HL-60 (cell line): ENCODE measurements at regions not wholly inside any gene's neighbourhood (a gene's known extent, or its start where the extent isn't known, plus 50 kb on each side); places are given as distances from the start of the nearest gene placed in this dataset.

Experiments used
- DNase-seq, 2 experiments: peaks; one replicate each; pipeline ENCODE4 v3.0.0-alpha.2; 2010 to 2020; ENCODE audit warnings: low read depth in 1 of 2, low spot score in 1 of 2
- H3K27ac ChIP-seq: fragments of 250-450 bp; sonication (Bioruptor Pico); replicated peaks from 2 replicates; pipeline ENCODE4 v1.5.1; 2020; ENCODE audit warnings: mild to moderate bottlenecking, moderate library complexity
- H3K27me3 ChIP-seq: fragments of 250-450 bp; sonication (Bioruptor Pico); 2 replicates; pipeline ENCODE4 v1.5.1; 2021; ENCODE audit warnings: mild to moderate bottlenecking, moderate library complexity; ENCODE audit not compliant: insufficient read depth, poor library complexity, severe bottlenecking
- H3K4me3 ChIP-seq: replicated peaks from 2 replicates; pipeline ENCODE4 v1.5.1; 2011; ENCODE audit warnings: mild to moderate bottlenecking, control low read depth, low read length; ENCODE audit not compliant: insufficient read depth
- GABPA ChIP-seq: IDR thresholded peaks from 2 replicates; pipeline ENCODE4 v1.6.1; 2012; ENCODE audit warnings: low read depth
- POLR2AphosphoS5 ChIP-seq: IDR thresholded peaks from 2 replicates; pipeline ENCODE4 v1.6.1; 2012; ENCODE audit warnings: low read depth
- REST ChIP-seq: IDR thresholded peaks from 2 replicates; pipeline ENCODE4 v1.6.1; 2012; ENCODE audit warnings: low read depth; ENCODE audit not compliant: insufficient replicate concordance
- SPI1 ChIP-seq: IDR thresholded peaks from 2 replicates; pipeline ENCODE4 v1.6.1; 2012; ENCODE audit warnings: low read depth, mild to moderate bottlenecking, borderline replicate concordance
- TF ChIP-seq, protein P1 (sequence below): IDR thresholded peaks from one replicate; pipeline ENCODE4 v1.5.1; 2011; ENCODE audit warnings: low read length, control low read depth, inconsistent platforms; ENCODE audit not compliant: insufficient read depth

DNA sequence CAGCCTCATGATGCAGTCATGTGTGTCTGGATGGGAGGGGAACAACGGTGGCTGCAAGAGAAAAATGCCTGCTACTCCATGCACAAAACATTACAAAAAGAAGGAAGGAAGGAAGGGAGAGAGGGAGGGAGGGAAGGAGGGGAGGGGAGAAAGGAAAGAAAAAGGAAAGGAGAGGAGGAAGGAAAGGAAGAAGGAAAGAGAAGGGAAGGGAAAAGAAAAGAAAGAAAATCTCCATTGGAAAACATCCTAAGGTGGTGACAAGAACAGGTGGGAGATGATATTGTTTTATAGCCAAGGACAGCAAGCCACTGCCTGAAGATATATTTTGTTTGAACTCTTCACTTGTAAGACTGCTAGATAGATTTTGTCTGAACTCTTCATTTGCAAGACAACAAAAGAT is 171.8 kb upstream of the EGLN3 start:
- H3K27me3 ChIP-seq, result peaks cover 2% of the 10 kb centered on the region
- DNase-seq, result no peak
- no peak for TF ChIP-seq POLR2AphosphoS5
- no peak for TF ChIP-seq GABPA
- TF ChIP-seq, protein P1, sequence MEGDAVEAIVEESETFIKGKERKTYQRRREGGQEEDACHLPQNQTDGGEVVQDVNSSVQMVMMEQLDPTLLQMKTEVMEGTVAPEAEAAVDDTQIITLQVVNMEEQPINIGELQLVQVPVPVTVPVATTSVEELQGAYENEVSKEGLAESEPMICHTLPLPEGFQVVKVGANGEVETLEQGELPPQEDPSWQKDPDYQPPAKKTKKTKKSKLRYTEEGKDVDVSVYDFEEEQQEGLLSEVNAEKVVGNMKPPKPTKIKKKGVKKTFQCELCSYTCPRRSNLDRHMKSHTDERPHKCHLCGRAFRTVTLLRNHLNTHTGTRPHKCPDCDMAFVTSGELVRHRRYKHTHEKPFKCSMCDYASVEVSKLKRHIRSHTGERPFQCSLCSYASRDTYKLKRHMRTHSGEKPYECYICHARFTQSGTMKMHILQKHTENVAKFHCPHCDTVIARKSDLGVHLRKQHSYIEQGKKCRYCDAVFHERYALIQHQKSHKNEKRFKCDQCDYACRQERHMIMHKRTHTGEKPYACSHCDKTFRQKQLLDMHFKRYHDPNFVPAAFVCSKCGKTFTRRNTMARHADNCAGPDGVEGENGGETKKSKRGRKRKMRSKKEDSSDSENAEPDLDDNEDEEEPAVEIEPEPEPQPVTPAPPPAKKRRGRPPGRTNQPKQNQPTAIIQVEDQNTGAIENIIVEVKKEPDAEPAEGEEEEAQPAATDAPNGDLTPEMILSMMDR, result no peak
- TF ChIP-seq REST, result no peak
- no peak for TF ChIP-seq SPI1
- no peak overlapping the region for H3K27ac ChIP-seq
- H3K4me3 ChIP-seq, result no peak overlapping the region

DNA sequence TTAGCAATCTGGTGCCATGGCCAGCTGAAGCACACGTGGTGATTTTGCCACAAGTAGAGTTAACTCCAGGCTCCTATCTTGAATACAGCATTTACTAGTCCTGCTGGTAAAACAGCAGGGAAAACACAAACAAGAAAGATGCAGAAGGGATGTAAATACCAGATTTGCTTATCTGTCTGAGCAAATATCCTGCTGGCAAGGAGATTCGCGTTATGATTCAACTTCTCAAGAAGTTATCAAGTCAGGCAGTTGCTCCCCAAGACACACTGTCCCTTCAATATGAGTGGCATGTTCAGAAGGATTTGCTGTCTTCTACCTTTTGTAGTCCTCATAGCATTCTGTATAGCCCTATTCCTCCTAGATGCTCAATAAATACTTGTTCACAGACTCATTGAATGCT is 171.2 kb upstream of the EGLN3 start:
- no peak for DNase-seq
- TF ChIP-seq SPI1, result no peak
- TF ChIP-seq POLR2AphosphoS5, result no peak
- TF ChIP-seq REST, result no peak
- TF ChIP-seq, protein P1, result no peak
- TF ChIP-seq GABPA, result no peak
- H3K4me3 ChIP-seq, result no peak overlapping the region
- no peak overlapping the region for H3K27ac ChIP-seq
- peaks cover 2% of the 10 kb centered on the region for H3K27me3 ChIP-seq

DNA sequence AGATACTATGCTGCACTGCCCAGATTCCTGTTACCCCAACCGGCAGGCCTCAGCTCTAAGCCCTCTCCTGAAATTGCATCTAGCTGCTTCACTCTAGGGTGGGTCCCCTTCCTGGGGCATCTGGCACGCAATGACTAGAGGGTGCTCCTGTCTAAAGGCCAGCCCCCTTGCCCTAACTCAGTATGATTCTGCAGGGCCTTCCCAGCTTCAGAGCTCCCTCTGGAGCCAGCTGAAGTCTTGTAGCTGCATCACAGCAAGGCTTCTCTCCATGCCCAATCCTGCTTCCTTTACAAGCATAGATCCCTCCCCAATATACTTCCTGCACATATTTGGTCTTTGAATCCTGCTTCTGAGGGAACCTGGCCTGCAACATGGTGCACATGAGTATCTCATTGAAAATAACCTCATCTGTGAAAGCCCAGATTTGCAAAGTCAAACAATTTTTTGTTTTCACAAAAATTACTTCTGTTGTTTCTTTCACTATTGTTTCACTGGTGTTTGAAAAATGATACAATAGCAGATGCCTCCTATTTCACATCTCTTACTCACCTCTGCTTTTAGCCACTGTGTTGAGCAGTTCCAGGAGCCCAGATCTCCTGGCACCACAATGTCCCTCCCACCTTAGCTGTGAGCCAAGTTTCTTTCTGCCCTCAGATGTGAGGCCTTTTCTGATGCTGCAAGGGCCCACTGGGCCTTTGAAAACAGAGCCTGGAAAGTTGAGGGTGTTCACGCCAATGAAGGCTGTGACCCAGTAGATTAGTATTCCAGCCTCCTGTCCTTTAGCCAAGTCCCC is 169.5 kb upstream of the EGLN3 start:
- Histone ChIP-seq H3K27me3 (no peaks in the 10 kb centered on the region), H3K27ac (no peak overlapping the region), H3K4me3 (no peak overlapping the region)
- no peak for TF ChIP-seq REST
- TF ChIP-seq GABPA, result no peak
- TF ChIP-seq, protein P1, result no peak
- no peak for TF ChIP-seq SPI1
- no peak for TF ChIP-seq POLR2AphosphoS5
- no peak for DNase-seq
